ENCODE measurements at regions not wholly inside any gene's neighbourhood (a gene's known extent, or its start where the extent isn't known, plus 50 kb on each side); places are given as distances from the start of the nearest gene placed in this dataset.

GRCh38 chr3:182609575-182610156 is 183.6 kb upstream of the ATP11B start:
- no peak for DNase-seq

DNA sequence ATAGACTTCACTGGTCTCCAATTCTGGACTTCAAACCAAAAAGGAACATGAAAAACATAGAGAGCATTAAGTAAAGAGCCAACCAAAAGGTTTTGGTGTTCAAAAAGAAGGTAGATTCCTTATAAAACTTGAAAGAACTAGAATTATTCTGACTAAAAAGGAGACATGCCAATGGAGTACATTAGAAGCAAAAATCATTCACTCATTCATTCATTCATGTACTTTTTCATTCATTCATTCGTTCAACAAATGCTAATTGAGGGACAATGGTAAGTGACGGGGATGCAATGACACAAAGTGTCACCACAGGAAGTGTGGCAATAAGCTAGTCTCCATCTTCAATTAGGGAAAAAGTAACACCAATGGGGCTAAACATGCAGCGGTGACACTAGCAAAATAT is 181.0 kb upstream of the ATP11B start:
- DNase-seq, result no peak

- no peak for DNase-seq
Measured at GRCh38 chr3:182617500-182617899, 175.8 kb upstream of the ATP11B start.

DNA sequence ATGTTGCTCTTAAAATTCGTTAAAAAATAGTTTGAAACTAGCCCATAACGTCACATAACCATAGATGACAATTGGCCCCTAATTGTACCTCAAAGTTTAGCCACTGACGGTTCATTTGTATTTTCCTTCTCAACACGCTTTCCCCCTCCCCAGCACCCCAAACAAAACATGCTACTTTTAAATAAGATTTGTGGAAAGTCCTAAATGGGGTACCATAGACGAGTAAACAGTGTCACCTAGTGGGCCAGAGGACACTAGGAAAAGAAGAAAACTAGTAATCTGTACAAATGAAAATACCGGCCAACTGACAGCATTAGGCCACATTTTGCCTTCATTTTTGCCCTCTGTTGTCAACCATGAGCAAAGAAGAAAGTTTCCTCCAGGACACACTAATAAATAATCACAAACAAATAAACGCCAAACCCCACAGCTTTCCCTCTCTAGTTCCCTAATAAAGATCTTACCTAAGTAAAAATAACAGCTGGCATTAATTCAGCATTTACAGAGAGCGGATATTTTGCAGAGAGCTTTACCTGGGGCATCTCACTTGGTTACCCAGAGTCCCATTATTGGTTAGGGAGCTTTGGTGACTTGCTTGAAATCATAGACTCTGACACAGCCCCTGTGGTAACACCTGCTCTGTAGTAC is 175.1 kb upstream of the ATP11B start:
- no peak for DNase-seq

DNA sequence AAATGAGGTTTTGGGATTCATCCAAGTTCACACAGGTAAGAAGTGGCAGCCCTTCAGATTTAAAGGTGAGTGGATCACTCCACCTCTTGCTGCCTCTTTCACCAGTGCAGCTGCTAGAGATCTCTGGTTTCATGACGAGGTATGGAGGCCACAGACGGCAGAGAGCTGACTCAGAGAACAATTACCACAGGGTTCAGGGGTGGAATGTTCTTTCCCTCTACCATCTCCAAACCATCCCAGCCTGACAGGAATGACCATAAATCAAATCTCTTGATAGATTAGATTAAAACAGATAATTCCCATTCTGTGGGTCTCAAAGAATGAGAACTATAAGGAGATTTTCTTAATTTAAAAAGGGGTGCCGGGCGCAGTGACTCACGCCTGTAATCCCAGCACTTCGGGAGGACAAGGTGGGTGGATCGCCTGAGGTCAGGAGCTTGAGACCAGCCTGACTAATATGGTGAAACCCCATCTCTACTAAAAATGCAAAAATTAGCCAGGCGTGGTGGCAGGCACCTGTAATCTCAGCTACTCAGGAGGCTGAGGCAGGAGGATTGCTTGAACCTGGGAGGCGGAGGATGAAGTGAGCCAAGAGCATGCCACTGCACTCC is 174.2 kb upstream of the ATP11B start:
- peak; percentile 79 for DNase-seq

GRCh38 chr3:182620723-182621434 is 172.4 kb upstream of the ATP11B start:
- no peak for DNase-seq

DNA sequence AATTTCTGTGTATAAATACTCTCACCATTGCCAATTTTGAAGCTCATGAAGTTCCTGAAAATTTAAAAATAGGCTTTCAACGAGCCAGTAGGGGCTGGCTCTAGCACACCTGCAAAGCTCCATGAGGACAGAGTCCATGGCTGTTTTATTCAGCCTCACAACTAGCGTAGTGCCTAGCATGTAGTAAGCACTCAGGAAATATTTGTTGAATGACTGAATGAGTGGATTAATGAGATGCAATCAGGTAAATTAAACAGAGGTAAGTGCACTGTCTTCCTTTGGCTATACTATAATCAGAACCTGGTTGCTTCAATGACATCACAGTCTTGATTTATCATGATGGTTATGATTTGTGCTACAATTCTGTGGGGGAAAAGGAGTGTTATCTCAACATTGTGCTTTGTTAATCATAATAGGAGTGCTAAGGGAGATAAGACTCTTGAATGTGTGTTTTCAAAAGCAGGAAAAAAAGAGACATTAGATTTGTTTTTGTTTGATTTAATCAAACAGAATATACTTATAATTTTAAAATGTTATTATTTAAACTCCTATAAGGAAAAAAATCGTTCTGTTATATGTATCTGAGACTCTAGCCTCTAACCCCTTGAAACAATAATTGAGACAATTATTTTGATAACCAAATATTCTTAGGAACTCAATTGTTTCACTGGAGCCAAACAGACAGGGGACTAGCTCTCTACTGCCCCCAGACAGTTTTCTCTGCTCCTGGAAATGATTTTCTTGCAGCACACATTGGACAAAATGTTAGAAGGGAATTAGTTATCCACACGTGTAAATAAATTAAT is 171.7 kb upstream of the ATP11B start:
- no peak for DNase-seq

DNA sequence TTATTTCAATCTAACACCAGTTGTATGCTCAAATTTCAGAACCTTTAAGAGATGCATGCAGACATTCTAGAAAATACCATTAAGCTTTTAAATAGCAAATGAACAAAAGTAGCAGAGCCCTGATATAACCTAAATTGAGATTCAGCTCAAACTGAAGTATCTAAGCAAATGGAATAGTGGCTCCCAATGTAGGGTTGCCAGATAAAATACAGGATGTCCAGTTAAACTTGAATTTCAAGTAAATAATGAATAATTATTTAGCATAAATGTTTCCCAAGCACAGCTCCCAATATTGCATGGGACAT is 171.1 kb upstream of the ATP11B start:
- DNase-seq, result no peak

DNA sequence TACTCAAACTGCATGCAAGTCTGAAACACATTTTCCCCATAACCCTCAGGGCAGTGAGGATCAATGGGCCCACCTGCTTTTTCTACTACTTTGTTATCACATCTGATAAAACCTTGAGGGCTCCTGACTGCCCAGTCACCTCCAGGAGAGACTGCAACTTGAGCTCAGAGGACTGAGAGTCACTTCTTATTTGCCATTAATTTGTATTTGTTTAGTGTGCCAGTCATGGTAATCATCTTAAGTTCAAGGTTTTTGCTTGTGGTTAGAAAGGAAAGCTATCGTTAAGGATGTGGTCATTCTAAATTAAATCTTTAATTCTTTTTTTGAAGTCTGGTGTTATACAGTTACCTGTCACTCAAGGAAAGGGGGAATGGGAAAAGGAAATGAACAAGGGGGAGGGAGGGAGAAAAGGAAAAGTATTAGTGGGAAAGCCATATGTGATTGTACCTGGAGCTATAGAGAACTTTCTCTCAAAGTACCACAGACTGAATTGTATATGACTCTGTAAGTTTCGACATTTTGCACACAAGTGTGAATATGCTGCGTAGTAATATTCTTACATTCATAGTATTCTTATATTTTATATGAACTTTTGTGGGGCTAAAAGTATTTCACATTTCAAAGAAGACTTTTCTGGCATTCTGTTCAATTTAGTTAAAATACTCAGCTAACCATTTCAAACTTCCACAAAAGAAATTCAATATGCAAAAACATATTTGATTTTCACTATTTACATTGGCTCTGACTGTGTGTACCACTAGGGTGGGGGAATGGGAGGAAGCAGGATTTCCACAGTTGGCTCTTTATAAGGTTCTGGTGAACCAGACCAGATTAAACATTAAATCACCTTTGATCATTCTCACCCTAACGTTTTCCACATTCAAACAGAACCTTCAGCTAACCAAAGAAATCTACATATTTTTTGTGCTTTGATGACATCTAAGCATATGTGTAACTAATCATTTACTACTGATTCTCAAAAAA is 166.5 kb upstream of the ATP11B start:
- no peak for DNase-seq

- DNase-seq, result no peak
Measured at GRCh38 chr3:182628531-182628930, 164.8 kb upstream of the ATP11B start.

- no peak for DNase-seq
Measured at GRCh38 chr3:182629521-182629920, 163.8 kb upstream of the ATP11B start.

- no peak for DNase-seq
Measured at GRCh38 chr3:182631183-182632076, 161.9 kb upstream of the ATP11B start.

DNA sequence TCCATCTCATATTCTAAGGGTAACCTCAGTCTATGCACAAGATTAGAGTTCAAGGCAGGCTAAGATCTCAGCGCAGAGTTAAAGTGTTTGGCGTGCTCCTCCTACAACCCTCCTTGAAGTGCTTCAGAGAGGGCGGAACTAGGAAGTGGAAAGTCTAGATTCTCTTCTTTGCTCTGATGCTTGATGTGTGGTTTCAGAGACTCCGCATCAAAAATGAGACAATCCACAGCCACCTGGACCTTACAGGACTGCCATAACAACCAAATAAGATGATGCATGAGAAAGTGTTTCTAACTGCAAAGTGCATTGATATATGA is 161.3 kb upstream of the ATP11B start:
- DNase-seq, result no peak

GRCh38 chr3:182633186-182633585 is 160.1 kb upstream of the ATP11B start:
- DNase-seq, result no peak

DNA sequence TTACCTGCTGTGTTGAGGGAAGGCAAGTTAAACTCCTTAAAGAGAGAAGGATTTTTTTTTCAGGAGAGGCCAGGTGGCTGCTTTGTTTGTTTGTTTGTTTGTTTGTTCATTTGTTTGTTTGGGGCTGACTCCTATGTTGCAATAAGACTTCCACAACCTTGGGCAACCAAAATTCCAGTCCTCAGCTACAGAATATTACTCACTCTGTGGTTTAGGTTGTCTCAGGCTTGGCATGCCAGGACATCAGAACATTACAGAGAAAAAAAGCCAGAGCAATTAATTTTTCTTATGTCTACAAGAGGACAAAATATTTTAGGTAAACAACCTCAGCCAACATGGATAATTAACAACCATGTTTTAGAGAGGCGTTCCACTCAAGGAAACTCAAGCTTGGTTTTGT is 156.7 kb upstream of the ATP11B start:
- DNase-seq, result no peak

DNA sequence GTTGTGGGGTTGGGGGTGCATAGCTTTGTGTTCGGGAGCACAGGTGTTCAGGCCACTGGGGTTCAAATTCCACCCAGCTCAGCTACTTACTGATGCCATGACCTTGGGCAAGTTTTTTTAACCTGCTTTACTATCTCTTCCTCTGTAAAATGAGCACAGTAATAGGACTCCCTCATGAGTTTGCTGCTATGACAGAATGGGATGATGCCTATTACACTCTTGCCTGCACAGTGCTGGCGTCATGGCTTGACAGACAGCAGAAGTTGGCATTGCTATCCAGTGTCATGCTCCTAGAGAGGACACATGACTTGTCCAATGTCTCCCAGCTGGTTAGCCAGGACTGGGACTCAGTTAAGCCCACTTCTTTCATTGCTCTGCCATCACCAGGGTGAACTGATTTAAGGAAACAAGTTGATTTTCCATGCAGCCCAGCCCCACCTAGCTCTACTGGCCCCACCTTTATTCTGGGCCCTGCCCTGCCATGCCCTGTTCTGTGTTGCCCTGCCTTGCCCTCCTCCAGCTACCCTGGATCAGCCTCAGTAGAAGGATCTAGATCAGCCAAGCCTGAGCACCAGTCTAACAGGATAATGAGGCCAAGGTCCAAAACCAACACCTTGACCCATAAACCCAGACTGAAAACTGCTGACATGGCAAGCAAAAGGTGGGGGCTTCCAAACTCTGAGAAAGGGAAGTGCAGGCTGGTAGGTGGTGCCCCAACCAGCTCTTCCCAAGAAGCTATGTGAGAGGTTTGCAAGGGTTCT is 155.8 kb upstream of the ATP11B start:
- DNase-seq, result no peak

- DNase-seq, result no peak
Measured at GRCh38 chr3:182644013-182644412, 149.3 kb upstream of the ATP11B start.

- DNase-seq, result no peak
Measured at GRCh38 chr3:182644790-182645433, 148.4 kb upstream of the ATP11B start.

DNA sequence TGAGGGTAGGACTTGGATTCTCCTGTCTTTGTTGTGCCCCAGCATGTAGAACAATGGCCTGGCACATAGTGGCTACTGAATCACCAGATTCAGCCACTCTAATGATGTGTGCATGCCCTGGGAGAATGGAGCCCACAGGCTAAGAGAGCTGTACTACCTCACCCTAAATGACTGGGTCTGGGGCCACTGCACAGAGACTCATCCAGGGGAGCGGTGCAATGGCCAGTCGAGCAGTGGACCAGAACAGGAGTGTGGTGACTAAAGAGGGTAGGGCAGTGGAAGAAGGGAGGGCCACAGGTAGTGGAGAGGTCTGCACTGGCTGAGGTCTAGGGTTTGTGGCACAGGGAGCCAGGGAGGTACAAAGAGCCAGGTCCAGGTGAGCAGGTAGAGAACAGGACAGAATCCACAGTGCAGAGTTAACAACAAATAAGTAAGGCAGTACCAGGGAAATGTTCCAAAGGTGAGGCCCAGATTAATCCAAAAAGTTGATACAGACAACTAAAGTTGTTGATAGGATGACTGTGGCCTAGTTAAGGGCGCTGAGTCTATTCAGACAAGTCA is 142.7 kb upstream of the ATP11B start:
- DNase-seq, result no peak

DNA sequence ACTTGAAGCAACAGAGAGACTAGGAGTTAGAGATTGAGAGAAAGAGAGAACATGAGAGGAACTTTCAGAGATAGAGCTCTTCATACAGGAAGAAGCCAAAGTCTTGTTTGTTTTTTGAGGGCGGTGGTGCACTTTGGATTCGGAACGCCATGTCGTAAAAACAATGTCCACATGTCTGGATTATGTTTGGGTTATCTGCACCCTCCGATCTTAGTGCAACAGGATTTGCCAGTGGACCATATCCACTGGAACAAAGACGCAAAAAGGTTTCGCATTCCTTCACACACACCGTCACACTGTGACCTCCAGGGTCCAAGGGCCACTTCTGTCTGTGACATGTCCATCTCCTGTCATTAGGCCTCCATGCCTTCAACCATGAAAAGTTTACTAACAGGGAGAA is 141.8 kb upstream of the ATP11B start:
- no peak for DNase-seq

All from islet precursor cell (in vitro differentiated cells).